ENCODE measurements at regions not wholly inside any gene's neighbourhood (a gene's known extent, or its start where the extent isn't known, plus 50 kb on each side); places are given as distances from the start of the nearest gene placed in this dataset.
"Not testable (repeated sequence)": the region's sequence is repeated elsewhere in the genome, so short reads cannot be mapped to it uniquely, and the experiment has no call there.

DNA sequence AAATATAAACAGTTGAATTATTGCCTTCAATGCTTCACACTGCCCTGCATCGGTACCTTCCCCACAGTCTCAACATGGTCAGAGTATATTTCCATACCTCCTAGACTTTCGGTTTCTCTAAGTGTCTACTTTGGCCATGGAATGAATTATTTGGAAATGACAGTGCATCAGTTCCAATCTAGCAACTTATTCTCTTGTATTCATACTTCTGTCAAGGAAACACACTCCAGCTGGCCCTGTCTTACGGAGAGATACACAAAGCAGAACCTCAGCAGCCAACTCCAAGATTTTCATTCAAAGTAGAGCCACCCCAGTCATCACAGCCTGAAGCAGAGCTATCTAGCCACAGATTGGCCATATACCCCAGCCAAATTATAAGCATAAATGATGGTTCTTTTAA, 518.4 kb upstream of the UBE2E2 start:
- no peak for DNase-seq (ENCODE audit: low read depth, low spot score)

GRCh38 chr3:22685597-22685996, 517.5 kb upstream of the UBE2E2 start:
- no peak for DNase-seq (ENCODE audit: low read depth, low spot score)

- no peak for DNase-seq (ENCODE audit: low read depth, low spot score)
Observed at GRCh38 chr3:22691407-22691806, 511.7 kb upstream of the UBE2E2 start.

DNA sequence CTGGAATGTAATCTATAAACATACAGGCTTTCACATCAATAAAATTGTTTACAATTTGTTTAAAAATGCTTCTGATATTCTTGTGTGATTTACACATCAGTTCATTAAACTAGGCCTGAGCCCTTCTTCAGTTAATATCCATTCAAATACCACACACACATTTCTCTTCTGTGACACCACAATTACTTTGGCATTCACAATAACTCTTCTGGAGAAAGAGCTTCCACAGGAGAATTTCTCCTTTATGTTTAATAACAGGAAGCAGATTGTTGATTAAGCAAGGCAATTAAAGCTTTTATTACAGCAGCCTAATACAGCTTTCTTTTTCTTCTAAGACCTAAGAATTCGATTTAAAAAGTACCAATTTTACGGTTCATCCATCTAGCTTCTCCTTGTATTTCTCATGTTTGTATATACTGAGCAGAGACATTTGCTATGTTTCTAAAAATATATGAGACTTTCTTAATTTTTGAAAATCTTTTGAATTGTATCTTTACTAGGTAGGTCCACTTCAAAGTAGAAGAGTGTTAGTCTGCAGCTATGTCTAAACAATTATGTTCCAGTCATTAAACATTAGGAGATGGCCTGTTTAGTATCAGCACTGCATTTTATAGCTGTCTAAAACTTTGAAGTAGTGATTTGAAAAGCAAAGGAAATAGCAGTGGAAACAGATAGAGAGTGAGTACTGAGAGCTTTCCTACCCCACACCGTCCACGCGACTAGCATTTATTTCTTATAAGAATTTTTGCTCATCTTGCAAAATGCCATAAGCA, 511.1 kb upstream of the UBE2E2 start:
- no peak for DNase-seq (ENCODE audit: low read depth, low spot score)

DNA sequence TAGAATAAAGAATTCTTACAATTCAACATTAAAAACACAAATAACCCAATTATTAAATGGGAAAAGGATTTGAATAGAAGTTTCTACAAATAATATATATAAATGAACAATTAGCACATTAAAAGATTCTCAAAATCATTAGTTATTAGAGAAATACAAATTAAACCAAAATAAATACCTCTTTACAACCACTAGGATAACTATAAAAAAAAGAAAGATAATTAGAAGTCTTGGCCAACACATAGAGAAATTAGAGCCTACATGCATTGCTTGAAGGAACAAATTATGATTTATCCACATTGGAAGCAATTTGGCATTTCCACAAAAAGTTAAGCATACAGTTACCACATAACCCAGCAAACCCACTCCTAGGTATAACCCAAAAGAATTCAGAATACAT, 502.3 kb upstream of the UBE2E2 start:
- DNase-seq (ENCODE audit: low read depth, low spot score) = no peak

GRCh38 chr3:22704166-22704565, 499.0 kb upstream of the UBE2E2 start:
- no peak for DNase-seq (ENCODE audit: low read depth, low spot score)

DNA sequence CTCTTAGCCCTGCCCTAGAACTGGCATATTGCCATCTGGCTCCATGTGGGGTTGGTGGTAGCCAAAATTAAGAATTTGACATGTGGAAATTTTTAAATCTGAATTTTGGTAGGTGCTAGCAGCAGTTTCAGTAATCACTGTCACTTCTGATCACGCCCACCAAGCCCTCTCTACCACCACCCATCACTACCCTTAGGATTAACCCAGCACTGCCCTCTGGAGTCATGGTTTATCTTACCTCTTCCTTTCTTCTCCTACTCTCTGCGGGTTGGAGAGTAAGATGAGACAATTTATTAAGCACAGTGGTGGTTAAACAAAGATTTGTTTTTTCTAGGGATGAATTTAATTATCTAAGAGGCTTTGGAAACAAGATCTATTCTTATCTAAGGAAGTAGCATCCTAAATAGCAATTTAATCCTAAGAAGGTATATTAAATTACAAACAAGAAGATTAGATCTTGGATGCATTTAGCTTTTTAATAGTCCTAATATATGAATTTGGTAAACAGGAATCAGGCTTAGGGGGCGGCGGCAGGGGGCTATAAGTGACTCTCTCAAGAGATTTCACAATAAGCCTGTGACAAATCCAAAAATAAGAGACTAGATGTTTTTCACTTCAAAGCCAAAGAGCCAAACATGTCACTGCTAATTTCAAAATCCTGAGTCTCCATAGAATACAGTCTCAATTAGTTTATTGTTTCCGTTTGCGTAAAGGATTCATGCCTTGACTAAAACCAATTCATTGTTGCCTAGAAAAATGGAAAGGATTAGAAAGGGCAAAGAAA, 498.4 kb upstream of the UBE2E2 start:
- no peak for DNase-seq (ENCODE audit: low read depth, low spot score)

- not testable (repeated sequence) for DNase-seq (ENCODE audit: low read depth, low spot score)
Observed at GRCh38 chr3:22706922-22707321, 496.2 kb upstream of the UBE2E2 start.

- DNase-seq (ENCODE audit: low read depth, low spot score) = no peak
Observed at GRCh38 chr3:22713936-22714335, 489.2 kb upstream of the UBE2E2 start.

DNA sequence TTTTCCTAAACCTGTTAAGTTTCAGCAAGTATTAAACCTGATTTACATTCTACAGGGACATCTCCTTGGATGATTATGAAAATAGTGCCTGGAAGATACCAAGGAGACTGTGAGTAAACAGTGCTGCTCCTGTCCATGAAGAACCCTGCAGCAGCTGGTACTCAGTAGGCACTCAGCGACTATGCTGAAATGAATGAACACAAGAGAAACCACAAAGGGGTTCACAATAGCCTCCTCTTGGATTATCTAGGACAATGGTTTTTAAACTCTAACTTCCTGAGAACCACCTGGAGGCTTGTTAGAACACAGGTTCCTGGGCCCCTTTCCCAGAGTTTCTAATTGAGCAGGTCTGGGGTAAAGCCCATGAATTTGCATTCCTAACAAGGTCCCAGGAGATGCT, 488.4 kb upstream of the UBE2E2 start:
- no peak for DNase-seq (ENCODE audit: low read depth, low spot score)

DNA sequence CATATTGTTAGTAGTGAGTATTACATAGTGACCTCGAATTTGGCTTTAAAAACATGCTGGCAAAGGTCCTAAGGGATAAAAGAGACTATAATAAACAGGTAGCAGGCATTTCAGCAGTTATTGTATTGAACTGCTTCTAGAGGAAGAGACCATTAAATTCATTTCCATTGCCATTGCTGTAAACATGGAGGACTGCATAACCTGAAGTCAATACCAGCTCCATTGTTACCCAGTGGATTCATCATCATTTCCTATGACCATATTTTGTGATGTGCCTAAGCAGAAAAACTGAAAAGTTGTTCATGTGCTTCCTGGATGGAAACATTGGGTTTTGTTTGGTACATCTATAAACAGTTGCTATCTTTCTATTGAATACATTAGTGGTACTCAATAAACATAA, 482.5 kb upstream of the UBE2E2 start:
- DNase-seq (ENCODE audit: low read depth, low spot score) = no peak

GRCh38 chr3:22724420-22724819, 478.7 kb upstream of the UBE2E2 start:
- no peak for DNase-seq (ENCODE audit: low read depth, low spot score)

GRCh38 chr3:22728406-22728805, 474.7 kb upstream of the UBE2E2 start:
- no peak for DNase-seq (ENCODE audit: low read depth, low spot score)

DNA sequence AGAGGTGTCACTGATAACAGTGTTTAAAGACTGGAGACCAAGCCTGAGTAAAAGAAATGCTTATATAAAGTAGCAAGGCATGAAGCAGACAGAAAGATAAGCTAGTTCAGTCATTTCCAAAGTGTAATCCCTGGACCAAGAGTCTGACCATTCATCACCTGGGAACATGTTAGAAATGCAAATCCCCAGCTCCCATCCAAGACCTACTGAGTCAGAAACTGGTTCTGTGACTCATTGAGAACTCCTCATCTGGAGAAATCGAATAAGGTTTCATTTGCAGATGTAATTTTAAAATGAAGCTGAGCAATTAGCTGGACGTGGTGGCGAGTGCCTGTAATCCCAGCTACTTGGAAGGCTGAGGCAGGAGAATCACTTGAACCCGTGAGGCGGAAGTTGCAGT, 473.9 kb upstream of the UBE2E2 start:
- DNase-seq (ENCODE audit: low read depth, low spot score) = no peak

DNA sequence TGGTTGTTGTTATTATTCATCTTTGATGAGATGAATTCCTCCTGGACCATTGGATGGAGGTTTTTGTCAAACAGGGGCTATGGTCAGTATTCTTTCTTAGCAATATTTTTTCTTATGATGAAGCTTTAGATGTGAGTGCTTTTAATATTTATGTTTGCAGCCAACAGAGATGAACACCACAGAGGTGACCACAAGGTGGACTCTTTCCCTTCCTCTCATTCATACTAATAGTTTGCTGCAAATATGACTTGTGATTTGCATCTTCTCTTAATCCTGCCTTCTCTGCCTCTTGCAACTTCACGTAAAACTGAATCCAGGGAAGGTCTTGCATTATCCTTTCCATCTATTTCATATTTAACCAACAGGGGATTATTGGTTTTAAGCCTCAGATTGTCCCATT, 473.1 kb upstream of the UBE2E2 start:
- DNase-seq (ENCODE audit: low read depth, low spot score) = no peak

DNA sequence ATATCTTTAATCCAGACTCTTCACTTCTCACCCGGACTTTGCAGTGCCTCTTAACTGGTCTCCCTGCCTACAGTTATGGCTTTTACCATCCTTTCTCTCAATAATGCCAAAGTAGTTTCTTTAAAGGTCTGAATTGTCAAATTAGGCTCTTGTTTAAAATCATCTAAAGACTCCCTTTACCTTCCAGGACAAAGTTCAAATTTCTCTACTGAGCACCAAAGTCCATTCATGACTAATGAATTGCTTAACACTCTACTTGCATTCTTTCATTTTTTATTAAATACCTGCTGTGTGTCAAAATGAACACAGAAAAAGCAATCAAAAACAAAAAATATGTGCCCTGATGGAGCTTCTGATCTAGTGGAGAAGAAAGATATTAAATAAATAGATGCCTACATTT, 472.4 kb upstream of the UBE2E2 start:
- DNase-seq (ENCODE audit: low read depth, low spot score) = no peak

- DNase-seq (ENCODE audit: low read depth, low spot score) = no peak
Observed at GRCh38 chr3:22731901-22732300, 471.2 kb upstream of the UBE2E2 start.

- no peak for DNase-seq (ENCODE audit: low read depth, low spot score)
Observed at GRCh38 chr3:22732641-22733040, 470.5 kb upstream of the UBE2E2 start.

GRCh38 chr3:22734207-22734606, 468.9 kb upstream of the UBE2E2 start:
- no peak for DNase-seq (ENCODE audit: low read depth, low spot score)

GRCh38 chr3:22734756-22735155, 468.4 kb upstream of the UBE2E2 start:
- no peak for DNase-seq (ENCODE audit: low read depth, low spot score)

- DNase-seq (ENCODE audit: low read depth, low spot score) = no peak
Observed at GRCh38 chr3:22735373-22735772, 467.8 kb upstream of the UBE2E2 start.

DNA sequence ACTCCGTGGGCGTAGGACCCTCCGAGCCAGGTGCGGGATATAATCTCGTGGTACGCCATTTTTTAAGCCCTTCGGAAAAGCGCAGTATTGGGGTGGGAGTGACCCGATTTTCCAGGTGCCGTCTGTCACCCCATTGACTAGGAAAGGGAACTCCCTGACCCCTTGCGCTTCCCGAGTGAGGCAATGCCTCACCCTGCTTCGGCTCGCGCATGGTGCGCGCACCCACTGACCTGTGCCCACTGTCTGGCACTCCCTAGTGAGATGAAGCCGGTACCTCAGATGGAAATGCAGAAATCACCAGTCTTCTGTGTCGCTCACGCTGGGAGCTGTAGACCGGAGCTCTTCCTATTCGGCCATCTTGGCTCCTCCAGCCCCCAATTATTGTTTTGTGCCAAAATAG, 459.7 kb upstream of the UBE2E2 start:
- DNase-seq (ENCODE audit: low read depth, low spot score) = not testable (repeated sequence)

GRCh38 chr3:22745321-22745720, 457.8 kb upstream of the UBE2E2 start:
- DNase-seq (ENCODE audit: low read depth, low spot score) = no peak

Data from brain pericyte (primary cell).